ENCODE measurements at regions not wholly inside any gene's neighbourhood (a gene's known extent, or its start where the extent isn't known, plus 50 kb on each side); places are given as distances from the start of the nearest gene placed in this dataset.

DNA sequence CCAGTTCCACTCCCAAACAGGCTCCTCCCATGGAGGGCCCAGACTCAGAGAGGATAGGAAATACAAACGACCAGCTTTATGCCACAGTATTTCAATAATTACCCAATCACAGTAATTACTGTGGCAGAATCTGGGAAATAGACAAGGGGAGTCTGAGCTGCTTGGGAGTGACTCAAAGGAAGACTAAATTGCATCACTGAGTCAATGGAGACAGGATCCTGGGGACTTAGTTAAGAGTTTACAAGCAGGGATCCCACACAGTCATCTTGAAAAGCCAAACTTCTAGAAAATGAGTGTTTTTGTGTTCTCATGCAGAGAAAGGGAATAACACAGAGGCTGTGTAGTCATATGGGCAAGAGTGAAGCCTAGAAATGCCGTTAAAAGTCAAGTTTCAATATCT lies 1142.1 kb downstream of the CNTNAP5 start:
- TF ChIP-seq, protein P1, sequence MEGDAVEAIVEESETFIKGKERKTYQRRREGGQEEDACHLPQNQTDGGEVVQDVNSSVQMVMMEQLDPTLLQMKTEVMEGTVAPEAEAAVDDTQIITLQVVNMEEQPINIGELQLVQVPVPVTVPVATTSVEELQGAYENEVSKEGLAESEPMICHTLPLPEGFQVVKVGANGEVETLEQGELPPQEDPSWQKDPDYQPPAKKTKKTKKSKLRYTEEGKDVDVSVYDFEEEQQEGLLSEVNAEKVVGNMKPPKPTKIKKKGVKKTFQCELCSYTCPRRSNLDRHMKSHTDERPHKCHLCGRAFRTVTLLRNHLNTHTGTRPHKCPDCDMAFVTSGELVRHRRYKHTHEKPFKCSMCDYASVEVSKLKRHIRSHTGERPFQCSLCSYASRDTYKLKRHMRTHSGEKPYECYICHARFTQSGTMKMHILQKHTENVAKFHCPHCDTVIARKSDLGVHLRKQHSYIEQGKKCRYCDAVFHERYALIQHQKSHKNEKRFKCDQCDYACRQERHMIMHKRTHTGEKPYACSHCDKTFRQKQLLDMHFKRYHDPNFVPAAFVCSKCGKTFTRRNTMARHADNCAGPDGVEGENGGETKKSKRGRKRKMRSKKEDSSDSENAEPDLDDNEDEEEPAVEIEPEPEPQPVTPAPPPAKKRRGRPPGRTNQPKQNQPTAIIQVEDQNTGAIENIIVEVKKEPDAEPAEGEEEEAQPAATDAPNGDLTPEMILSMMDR (IDR thresholded peaks at IDR 0.05; ENCODE audit: low read depth, low read length, missing control alignments), result no peak
- no peak for DNase-seq (ENCODE audit: low read depth)
- H3K4me3 ChIP-seq (ENCODE audit: low read depth, low read length), result no peak overlapping the region

DNA sequence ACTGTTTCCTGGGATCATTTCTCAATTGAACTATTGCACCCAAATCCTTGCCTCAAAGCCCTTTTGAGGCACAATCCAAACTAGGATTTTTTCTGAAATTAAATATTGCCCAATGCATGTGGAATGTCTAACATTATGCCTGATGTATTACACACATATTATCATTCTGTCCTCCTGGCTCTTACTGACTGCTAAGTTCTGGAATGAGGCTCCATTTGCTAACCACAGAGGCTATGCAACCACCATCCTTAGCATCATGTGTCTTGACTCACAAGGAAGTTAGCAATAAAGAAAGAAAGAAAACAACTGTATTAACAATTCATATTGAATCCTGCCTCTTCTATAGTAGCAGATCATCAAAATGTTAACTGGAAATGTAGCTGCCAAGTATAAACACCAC lies 1142.7 kb downstream of the CNTNAP5 start:
- DNase-seq (ENCODE audit: low read depth), result no peak
- H3K4me3 ChIP-seq (ENCODE audit: low read depth, low read length), result no peak overlapping the region
- TF ChIP-seq, protein P1 (IDR thresholded peaks at IDR 0.05; ENCODE audit: low read depth, low read length, missing control alignments), result no peak

DNA sequence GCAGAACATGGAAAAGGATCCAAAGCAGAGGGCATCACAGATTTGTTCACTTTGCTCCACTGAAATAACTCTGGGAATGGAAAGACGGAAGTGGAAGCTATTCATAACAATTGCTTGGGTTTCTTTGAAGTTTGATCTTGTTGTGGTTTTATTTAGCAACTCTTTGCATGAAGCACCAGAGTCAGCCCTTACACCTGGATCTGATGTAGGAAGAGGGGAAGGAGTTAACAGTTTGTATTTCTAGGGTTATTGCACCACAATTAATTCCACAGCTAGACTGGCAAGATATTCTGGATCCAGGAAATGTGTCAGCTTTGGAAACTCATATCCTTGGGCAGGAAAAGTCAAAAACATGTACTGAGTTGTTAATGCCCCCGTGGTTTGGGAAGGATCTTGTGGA lies 1143.4 kb downstream of the CNTNAP5 start:
- TF ChIP-seq, protein P1 (IDR thresholded peaks at IDR 0.05; ENCODE audit: low read depth, low read length, missing control alignments), result no peak
- no peak for DNase-seq (ENCODE audit: low read depth)
- H3K4me3 ChIP-seq (ENCODE audit: low read depth, low read length), result no peak overlapping the region

DNA sequence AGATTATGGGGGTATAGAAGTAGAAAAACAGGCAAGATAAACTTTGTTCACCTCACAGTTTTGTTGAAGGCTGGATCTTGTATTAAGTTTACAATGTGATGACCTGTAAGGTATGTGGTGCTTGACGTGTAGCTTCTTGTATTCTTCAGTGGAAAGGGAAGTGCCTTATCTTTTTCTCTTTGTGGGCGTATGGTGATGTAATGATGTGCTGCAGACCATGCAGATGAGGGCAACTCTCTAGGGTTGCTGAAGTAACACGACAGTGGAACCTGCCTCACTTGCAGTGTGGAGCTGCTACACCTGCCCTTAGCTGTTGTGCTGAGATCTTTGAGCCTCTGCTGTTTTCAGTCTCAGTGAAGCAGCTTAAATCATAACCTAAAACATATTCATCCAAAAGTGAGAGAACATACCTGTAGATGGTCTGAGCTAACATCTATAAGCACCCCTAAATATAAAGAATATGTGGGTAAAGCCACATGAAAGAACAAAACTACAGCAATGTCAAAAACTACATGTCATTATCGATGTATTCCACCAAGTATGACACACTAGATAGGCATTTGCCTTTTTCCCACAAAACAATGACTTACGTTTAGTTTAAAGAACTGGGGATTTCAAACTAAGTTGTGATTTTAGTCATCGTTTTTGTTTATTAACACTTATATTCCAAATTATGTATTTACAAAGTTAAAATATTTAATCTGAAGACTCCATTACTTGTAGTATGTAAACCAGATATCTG lies 1144.1 kb downstream of the CNTNAP5 start:
- DNase-seq (ENCODE audit: low read depth), result no peak

DNA sequence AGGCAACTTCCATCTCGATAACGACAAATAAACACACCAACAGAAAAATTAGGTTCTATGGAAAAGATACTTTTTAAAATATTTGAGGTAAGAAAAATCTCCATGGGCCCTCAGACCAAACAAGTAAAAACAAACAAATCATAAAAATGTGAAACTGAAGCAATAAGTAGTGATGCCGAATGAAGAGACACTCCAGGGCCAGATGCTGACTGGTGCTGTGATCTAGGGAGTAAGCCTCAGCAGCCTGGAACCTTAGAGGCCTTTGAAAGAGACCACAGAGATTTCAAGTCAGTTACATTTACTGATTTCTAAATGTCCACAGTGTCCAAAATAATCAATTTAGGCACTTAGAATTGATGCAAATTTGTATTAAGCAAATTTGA lies 1144.7 kb downstream of the CNTNAP5 start:
- no peak overlapping the region for H3K4me3 ChIP-seq (ENCODE audit: low read depth, low read length)
- no peak for DNase-seq (ENCODE audit: low read depth)
- TF ChIP-seq, protein P1 (IDR thresholded peaks at IDR 0.05; ENCODE audit: low read depth, low read length, missing control alignments), result no peak

More for the DNA sequence above, 1144.1 kb downstream of the CNTNAP5 start:
- TF ChIP-seq, protein P1 (IDR thresholded peaks at IDR 0.05; ENCODE audit: low read depth, low read length, missing control alignments), result no peak
- H3K4me3 ChIP-seq (ENCODE audit: low read depth, low read length), result no peak overlapping the region

DNA sequence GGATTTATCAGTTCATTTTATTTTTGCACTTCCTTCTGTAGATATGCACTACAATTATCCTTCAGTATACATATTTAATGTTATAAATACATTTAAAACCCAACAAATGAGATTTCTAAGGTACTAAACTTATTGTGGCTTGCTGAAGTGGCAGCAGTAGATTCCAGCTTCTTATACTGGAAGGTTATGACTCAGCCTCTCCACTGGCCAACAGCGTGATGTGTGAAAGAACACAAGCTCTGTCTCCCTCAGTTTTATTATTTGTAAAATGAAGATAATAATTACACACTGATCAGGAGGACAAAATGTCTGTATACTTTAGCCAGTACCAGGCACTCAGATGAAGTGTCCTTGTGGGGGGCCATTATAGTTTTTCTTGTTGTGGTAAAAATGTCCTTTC lies 1147.1 kb downstream of the CNTNAP5 start:
- no peak for DNase-seq (ENCODE audit: low read depth)
- H3K4me3 ChIP-seq (ENCODE audit: low read depth, low read length), result no peak overlapping the region
- TF ChIP-seq, protein P1 (IDR thresholded peaks at IDR 0.05; ENCODE audit: low read depth, low read length, missing control alignments), result no peak

DNA sequence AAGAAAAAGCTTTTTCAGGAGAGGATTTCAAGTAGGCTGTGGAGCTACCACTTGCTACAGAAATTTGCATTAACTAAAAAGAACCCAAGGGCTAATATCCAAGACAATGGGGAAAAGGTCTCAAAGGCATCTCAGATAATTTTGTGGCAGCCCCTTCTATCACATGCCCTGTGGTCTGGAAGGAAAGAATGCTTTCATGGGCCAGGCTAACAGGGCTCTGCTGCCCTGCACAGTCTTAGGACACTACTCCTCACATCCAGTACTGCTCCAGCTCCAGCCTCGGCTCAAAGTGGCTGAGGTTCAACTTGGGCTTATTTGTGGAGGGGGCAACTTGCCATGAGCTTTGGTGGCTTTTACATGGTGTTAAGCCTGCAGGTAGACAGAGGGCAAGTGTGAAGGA lies 1150.3 kb downstream of the CNTNAP5 start:
- TF ChIP-seq, protein P1 (IDR thresholded peaks at IDR 0.05; ENCODE audit: low read depth, low read length, missing control alignments), result no peak
- no peak for DNase-seq (ENCODE audit: low read depth)
- no peak overlapping the region for H3K4me3 ChIP-seq (ENCODE audit: low read depth, low read length)
